ENCODE measurements at regions not wholly inside any gene's neighbourhood (a gene's known extent, or its start where the extent isn't known, plus 50 kb on each side); places are given as distances from the start of the nearest gene placed in this dataset.

GRCh38 chr5:106303911-106304310 is 1366.8 kb downstream of the EFNA5 start:
- no peaks in the 10 kb centered on the region for H3K4me1 ChIP-seq (ENCODE audit: insufficient read depth, low read length, severe bottlenecking)
- H3K36me3 ChIP-seq (ENCODE audit: insufficient read depth, low read length): no peaks in the 10 kb centered on the region
- H3K9me2 ChIP-seq (ENCODE audit: low read depth, low read length): no peaks in the 10 kb centered on the region
- no peaks in the 10 kb centered on the region for H3K27me3 ChIP-seq (ENCODE audit: insufficient read depth, low read length)
- no peaks in the 10 kb centered on the region for H4K20me1 ChIP-seq (ENCODE audit: insufficient read depth, low read length)
- no peak overlapping the region for H3K27ac ChIP-seq (ENCODE audit: low read depth, low read length, poor library complexity, severe bottlenecking)
- H3K9ac ChIP-seq (ENCODE audit: low read length): no peak overlapping the region
- H3K4me2 ChIP-seq (ENCODE audit: low read length): no peak overlapping the region
- no peaks in the 10 kb centered on the region for H3F3A ChIP-seq (ENCODE audit: insufficient read depth, low read length)
- H2AFZ ChIP-seq (ENCODE audit: low read length): no peak overlapping the region
- H3K79me2 ChIP-seq (ENCODE audit: insufficient read depth, low read length): no peaks in the 10 kb centered on the region
- TF ChIP-seq EZH2 (IDR thresholded peaks at IDR 0.05; ENCODE audit: borderline replicate concordance, low read length): no peak
- TF ChIP-seq CTCF (IDR thresholded peaks at IDR 0.05; ENCODE audit: low read length): no peak
- H3K4me3 ChIP-seq (ENCODE audit: low read depth, low read length, poor library complexity, severe bottlenecking): no peak overlapping the region
- H3K9me3 ChIP-seq (ENCODE audit: low read length): no peaks in the 10 kb centered on the region

GRCh38 chr5:106292654-106293053 is 1378.1 kb downstream of the EFNA5 start:
- Histone ChIP-seq H3K27me3 (ENCODE audit: insufficient read depth, low read length) (no peaks in the 10 kb centered on the region), H4K20me1 (ENCODE audit: insufficient read depth, low read length) (no peaks in the 10 kb centered on the region), H3K9me3 (ENCODE audit: low read length) (no peaks in the 10 kb centered on the region), H3K9me2 (ENCODE audit: low read depth, low read length) (no peaks in the 10 kb centered on the region), H3K4me2 (ENCODE audit: low read length) (no peak overlapping the region), H3K4me1 (ENCODE audit: insufficient read depth, low read length, severe bottlenecking) (no peaks in the 10 kb centered on the region), H3K27ac (ENCODE audit: low read depth, low read length, poor library complexity, severe bottlenecking) (no peak overlapping the region), H3K4me3 (ENCODE audit: low read depth, low read length, poor library complexity, severe bottlenecking) (no peak overlapping the region), H3K79me2 (ENCODE audit: insufficient read depth, low read length) (no peaks in the 10 kb centered on the region), H3K9ac (ENCODE audit: low read length) (no peak overlapping the region), H3F3A (ENCODE audit: insufficient read depth, low read length) (no peaks in the 10 kb centered on the region), H2AFZ (ENCODE audit: low read length) (no peak overlapping the region), H3K36me3 (ENCODE audit: insufficient read depth, low read length) (no peaks in the 10 kb centered on the region)
- TF ChIP-seq CTCF (IDR thresholded peaks at IDR 0.05; ENCODE audit: low read length): no peak
- no peak for TF ChIP-seq EZH2 (IDR thresholded peaks at IDR 0.05; ENCODE audit: borderline replicate concordance, low read length)

GRCh38 chr5:106290841-106291240 is 1379.9 kb downstream of the EFNA5 start:
- Histone ChIP-seq H3K27me3 (ENCODE audit: insufficient read depth, low read length) (no peaks in the 10 kb centered on the region), H3K9me2 (ENCODE audit: low read depth, low read length) (no peaks in the 10 kb centered on the region), H3K79me2 (ENCODE audit: insufficient read depth, low read length) (no peaks in the 10 kb centered on the region), H3K4me1 (ENCODE audit: insufficient read depth, low read length, severe bottlenecking) (no peaks in the 10 kb centered on the region), H3K4me3 (ENCODE audit: low read depth, low read length, poor library complexity, severe bottlenecking) (no peak overlapping the region), H3K4me2 (ENCODE audit: low read length) (no peak overlapping the region), H3K36me3 (ENCODE audit: insufficient read depth, low read length) (no peaks in the 10 kb centered on the region), H2AFZ (ENCODE audit: low read length) (no peak overlapping the region), H3K27ac (ENCODE audit: low read depth, low read length, poor library complexity, severe bottlenecking) (no peak overlapping the region), H3K9me3 (ENCODE audit: low read length) (no peaks in the 10 kb centered on the region), H3F3A (ENCODE audit: insufficient read depth, low read length) (no peaks in the 10 kb centered on the region), H3K9ac (ENCODE audit: low read length) (no peak overlapping the region), H4K20me1 (ENCODE audit: insufficient read depth, low read length) (no peaks in the 10 kb centered on the region)
- TF ChIP-seq EZH2 (IDR thresholded peaks at IDR 0.05; ENCODE audit: borderline replicate concordance, low read length) (no peak), CTCF (IDR thresholded peaks at IDR 0.05; ENCODE audit: low read length) (no peak)
